Endothelial cell of umbilical vein (primary cell): ENCODE measurements at regions not wholly inside any gene's neighbourhood (a gene's known extent, or its start where the extent isn't known, plus 50 kb on each side); places are given as distances from the start of the nearest gene placed in this dataset.

Source experiments
- BruUV-seq: library from RNA; stranded (reverse); fragments of 400-500 nt; replicated peaks from 2 replicates; lab custom pipeline; 2021; lab: Mats Ljungman, UMichigan
- CTCF ChIA-PET: fragments of 300-600, 350-600 bp; sonication (Branson Sonifier 250); formaldehyde crosslinking; loops from one replicate; lab custom pipeline; 2021; ENCODE audit warnings: antibody characterized with exemption, inconsistent platforms; lab: Charles Lee
- POLR2A ChIA-PET: fragments of 300-600, 350-600 bp; sonication (Branson Sonifier 250); formaldehyde crosslinking; loops from one replicate; lab custom pipeline; 2021; ENCODE audit warnings: antibody characterized with exemption, inconsistent platforms; lab: Charles Lee
- DNase-seq: peaks from one replicate; pipeline ENCODE4 v3.0.0-alpha.2; 2011; ENCODE audit warnings: low read depth, low spot score
- FAIRE-seq: peaks from 2 replicates; lab custom pipeline; 2011; peaks lifted over from hg19 to GRCh38; lab: Jason Lieb, UNC
- H2AFZ ChIP-seq: 2 replicates; pipeline ENCODE4 v1.6.0; 2012; ENCODE audit warnings: low read depth, low read length, control low read depth, inconsistent platforms
- H3K27ac ChIP-seq: 2 replicates; pipeline ENCODE4 v1.5.1; 2011; ENCODE audit warnings: low read depth, mild to moderate bottlenecking, control low read depth, low read length, moderate library complexity; ENCODE audit not compliant: insufficient read depth
- H3K27me3 ChIP-seq, 2 experiments: 2 replicates each; pipeline versions ENCODE4 v1.6.0 to v1.6.1; 2011; ENCODE audit warnings: low read length in 2 of 2, mixed read lengths in 1 of 2; ENCODE audit not compliant: control insufficient read depth in 2 of 2, insufficient read depth in 2 of 2
- H3K36me3 ChIP-seq, 2 experiments: 2 replicates in 1 of 2; 3 replicates in 1 of 2; pipeline ENCODE4 v1.5.1; 2011; ENCODE audit warnings: low read length in 2 of 2, mild to moderate bottlenecking in 1 of 2, moderate library complexity in 1 of 2; ENCODE audit not compliant: control insufficient read depth in 2 of 2, insufficient read depth in 2 of 2; ENCODE audit errors: extremely low read depth in 1 of 2
- H3K4me1 ChIP-seq: 3 replicates; pipeline ENCODE4 v1.5.1; 2011; ENCODE audit warnings: mild to moderate bottlenecking, low read length; ENCODE audit not compliant: control insufficient read depth, insufficient read depth; ENCODE audit errors: extremely low read depth
- H3K4me2 ChIP-seq: 2 replicates; pipeline ENCODE4 v1.6.1; 2011; ENCODE audit warnings: low read length, control low read depth, mixed read lengths; ENCODE audit not compliant: insufficient read depth
- H3K4me3 ChIP-seq, 3 experiments: fragments of 200-600 bp in 1 of 3; sonication (generic), shearing (Covaris generic) in 1 of 3; replicated peaks in 1 of 3; 2 replicates each; pipeline ENCODE4 v1.5.1; 2011 to 2016; ENCODE audit warnings: control low read depth in 3 of 3, low read length in 3 of 3, mild to moderate bottlenecking in 2 of 3, inconsistent platforms in 1 of 3, low read depth in 1 of 3, moderate library complexity in 1 of 3; ENCODE audit not compliant: insufficient read depth in 1 of 3
- H3K79me2 ChIP-seq: 2 replicates; pipeline ENCODE4 v1.6.0; 2012; ENCODE audit warnings: low read length, inconsistent platforms; ENCODE audit not compliant: control insufficient read depth, insufficient read depth
- H3K9ac ChIP-seq: replicated peaks from 2 replicates; pipeline ENCODE3; 2011; ENCODE audit warnings: low read length, control low read depth; ENCODE audit not compliant: insufficient read depth; ENCODE audit errors: extremely low read depth
- H3K9me1 ChIP-seq: replicated peaks from 3 replicates; pipeline ENCODE4 v1.6.0; 2011; ENCODE audit warnings: mild to moderate bottlenecking, low read length; ENCODE audit not compliant: control insufficient read depth, insufficient read depth; ENCODE audit errors: extremely low read depth
- H3K9me3 ChIP-seq: replicated peaks from 2 replicates; pipeline ENCODE4 v1.5.1; 2012; ENCODE audit warnings: low read length, inconsistent platforms; ENCODE audit not compliant: control insufficient read depth, insufficient read depth
- H4K20me1 ChIP-seq: replicated peaks from 2 replicates; pipeline ENCODE3; 2011; ENCODE audit warnings: mild to moderate bottlenecking, low read length; ENCODE audit not compliant: control insufficient read depth, insufficient read depth; ENCODE audit errors: extremely low read depth
- CTCF ChIP-seq, 2 donors: IDR thresholded peaks; 1 replicate in 1 of 2; 2 replicates in 1 of 2; pipeline ENCODE4 v1.5.1; 2011; ENCODE audit warnings: low read length in 2 of 2, mild to moderate bottlenecking in 2 of 2, moderate library complexity in 2 of 2, control low read depth in 1 of 2, inconsistent platforms in 1 of 2, low read depth in 1 of 2; ENCODE audit not compliant: insufficient read depth in 1 of 2; ENCODE audit errors: extremely low read depth in 1 of 2
- EZH2 ChIP-seq: IDR thresholded peaks from 2 replicates; pipeline ENCODE4 v1.6.1; 2012; ENCODE audit warnings: borderline replicate concordance, low read depth, mild to moderate bottlenecking, moderate library complexity, low read length, inconsistent platforms; ENCODE audit not compliant: severe bottlenecking
- FOS ChIP-seq: IDR thresholded peaks from 2 replicates; pipeline ENCODE4 v1.6.1; 2011; ENCODE audit warnings: mild to moderate bottlenecking, low read length, moderate library complexity, borderline replicate concordance; ENCODE audit not compliant: insufficient read depth
- GATA2 ChIP-seq: IDR thresholded peaks from 2 replicates; pipeline ENCODE4 v1.7.0; 2011; ENCODE audit warnings: low read depth, mild to moderate bottlenecking, moderate library complexity, mixed read lengths, low read length; ENCODE audit not compliant: insufficient read length, insufficient read depth
- JUN ChIP-seq: IDR thresholded peaks from 2 replicates; pipeline ENCODE4 v1.6.1; 2011; ENCODE audit warnings: borderline replicate concordance, low read depth; ENCODE audit not compliant: insufficient read length, insufficient read depth
- MAX ChIP-seq: IDR thresholded peaks from 2 replicates; pipeline ENCODE4 v1.6.1; 2011; ENCODE audit not compliant: insufficient read depth, insufficient read length
- MYC ChIP-seq: IDR thresholded peaks from one replicate; pipeline ENCODE4 v1.6.1; 2011; ENCODE audit warnings: mild to moderate bottlenecking, low read depth, low read length
- POLR2A ChIP-seq: IDR thresholded peaks from 2 replicates; pipeline ENCODE4 v1.6.1; 2012; ENCODE audit warnings: low read depth, mild to moderate bottlenecking, control low read depth, low read length
- POLR2AphosphoS5 ChIP-seq: IDR thresholded peaks from 2 replicates; pipeline ENCODE4 v1.6.1; 2012; ENCODE audit warnings: low read depth, mild to moderate bottlenecking, control low read depth, low read length, moderate library complexity; ENCODE audit not compliant: insufficient read depth
- dilution Hi-C: fragments of 300-500 bp; cut with MboI; formaldehyde crosslinking; loops from one replicate; pipeline ENCODE4 v1.15.0; 2019; ENCODE audit warnings: low sequenced_read_pairs; ENCODE audit not compliant: extremely low pct_ligation_motif_present
- intact Hi-C: fragments of 100-400 bp; cut with micrococcal nuclease; formaldehyde crosslinking; loops from one replicate; pipeline ENCODE4 v1.10.0; 2022

- intact Hi-C loops (no loop called here), dilution Hi-C loops (no loop called here)
- Histone ChIP-seq H3K79me2 (no peaks in the 10 kb centered on the region), H4K20me1 (no peaks in the 10 kb centered on the region), H3K4me1 (no peaks in the 10 kb centered on the region), H3K9me3 (no peaks in the 10 kb centered on the region), H3K4me2 (no peak overlapping the region), H3K9me1 (no peaks in the 10 kb centered on the region), H3K27me3 (no peaks in the 10 kb centered on the region), H2AFZ (no peak overlapping the region), H3K4me3 (no peak overlapping the region), H3K9ac (no peak overlapping the region), H3K27ac (no peak overlapping the region), H3K36me3 (no peaks in the 10 kb centered on the region)
- DNase-seq (no peak), FAIRE-seq (no peak)
- POLR2A ChIA-PET, result no interaction called here
- no TSS peak for BruUV-seq
- CTCF ChIA-PET, result interaction anchor here (1.1 kb wide), 1 partner anchor 20 kb away, joined by 3 read pairs; no protein-coding TSS in a partner anchor
- TF ChIP-seq EZH2 (no peak), GATA2 (no peak), POLR2AphosphoS5 (no peak), MYC (no peak), POLR2A (no peak), FOS (no peak), MAX (no peak), CTCF (IDR thresholded peaks at IDR 0.05; ENCODE audit: extremely low read depth in 1 of 2, insufficient read depth in 1 of 2, low read depth in 1 of 2, low read length in 2 of 2) (no peak), JUN (no peak)
Measured at GRCh38 chr5:145141534-145141933, 693.6 kb downstream of the PRELID2 start.
